SK-N-SH (cell line): ENCODE measurements at regions not wholly inside any gene's neighbourhood (a gene's known extent, or its start where the extent isn't known, plus 50 kb on each side); places are given as distances from the start of the nearest gene placed in this dataset.

ENCODE experiments used
- CTCF ChIP-seq: fragments of 200-600 bp; sonication (generic); IDR thresholded peaks from 2 replicates; pipeline ENCODE4 v1.6.1; 2017; ENCODE audit warnings: antibody characterized with exemption, mild to moderate bottlenecking, moderate library complexity
- EP300 ChIP-seq, 2 experiments: IDR thresholded peaks; 2 replicates each; pipeline versions ENCODE4 v1.4.0 to v1.6.1; 2012; ENCODE audit warnings: borderline replicate concordance in 1 of 2, low read depth in 1 of 2, low read length in 1 of 2
- POLR2AphosphoS5 ChIP-seq: IDR thresholded peaks from 2 replicates; pipeline ENCODE4 v1.6.1; 2012; ENCODE audit warnings: low read depth, low read length
- SMC3 ChIP-seq: IDR thresholded peaks from 2 replicates; pipeline ENCODE4 v1.6.1; 2012; ENCODE audit warnings: low read depth, low read length, improper control_type of control experiment
- USF1 ChIP-seq: IDR thresholded peaks from 2 replicates; pipeline ENCODE4 v1.4.0; 2012; ENCODE audit warnings: low read depth, borderline replicate concordance

- TF ChIP-seq CTCF (no peak), SMC3 (no peak), POLR2AphosphoS5 (no peak), USF1 (no peak), EP300 (IDR thresholded peaks at IDR 0.05; ENCODE audit: borderline replicate concordance in 1 of 2, low read depth in 1 of 2, low read length in 1 of 2) (no peak)
Measured at GRCh38 chr10:47240173-47240572, 59.8 kb upstream of the GDF10 start.
